Esophagus (tissue), 2 donors: ENCODE measurements at regions not wholly inside any gene's neighbourhood (a gene's known extent, or its start where the extent isn't known, plus 50 kb on each side); places are given as distances from the start of the nearest gene placed in this dataset.
A peak's percentile ranks its signal among the peaks of the same experiment; 100 is the strongest.

ENCODE experiments used
- H3K27ac ChIP-seq, 2 donors: one replicate each; pipeline ENCODE4 v1.5.1; 2013; ENCODE audit warnings: low read depth in 2 of 2, mild to moderate bottlenecking in 2 of 2, inconsistent platforms in 1 of 2, low read length in 1 of 2, moderate library complexity in 1 of 2
- H3K27me3 ChIP-seq, 2 donors: one replicate each; pipeline ENCODE4 v1.6.1; 2013; ENCODE audit warnings: low read length in 2 of 2, control low read depth in 1 of 2, mild to moderate bottlenecking in 1 of 2; ENCODE audit not compliant: insufficient read depth in 2 of 2, control insufficient read depth in 1 of 2
- H3K36me3 ChIP-seq, 2 donors: one replicate each; pipeline ENCODE4 v1.6.1; 2013; ENCODE audit warnings: low read length in 1 of 2; ENCODE audit not compliant: control insufficient read depth in 2 of 2, insufficient read depth in 2 of 2
- H3K4me1 ChIP-seq, 2 donors: one replicate each; pipeline ENCODE4 v1.6.1; 2013; ENCODE audit warnings: low read length in 1 of 2; ENCODE audit not compliant: control insufficient read depth in 2 of 2, insufficient read depth in 2 of 2
- H3K4me3 ChIP-seq, 2 donors: one replicate each; pipeline ENCODE4 v1.5.1; 2013; ENCODE audit warnings: low read length in 2 of 2, mild to moderate bottlenecking in 2 of 2, low read depth in 1 of 2, moderate library complexity in 1 of 2
- H3K9me3 ChIP-seq, 2 donors: one replicate each; pipeline ENCODE4 v1.6.1; 2013; ENCODE audit warnings: mild to moderate bottlenecking in 2 of 2, low read depth in 1 of 2, low read length in 1 of 2, moderate library complexity in 1 of 2; ENCODE audit not compliant: control insufficient read depth in 2 of 2, insufficient read depth in 1 of 2
- WGBS, 2 donors: extraction: QIAGEN DNeasy Blood & Tissue Kit; methylation state at CpG; one replicate each; pipeline ENCODE4 v1.1.7; 2013; 5-methylcytosine and 5-hydroxymethylcytosine counted together
- donor health status: healthy with polysubstance abuse.
- donor health status: Bipolar disorder and iron deficiency.

GRCh38 chr2:7721413-7721995 is 804.3 kb downstream of the RNF144A start:
- Histone ChIP-seq H3K9me3 (no peaks in the 10 kb centered on the region), H3K27me3 (no peaks in the 10 kb centered on the region), H3K4me1 (no peaks in the 10 kb centered on the region), H3K27ac (no peak overlapping the region), H3K36me3 (no peaks in the 10 kb centered on the region), H3K4me3 (no peak overlapping the region)
- WGBS, 2 donors = 88 to 93% methylated on average over 10 of the region's 10 CpGs

DNA sequence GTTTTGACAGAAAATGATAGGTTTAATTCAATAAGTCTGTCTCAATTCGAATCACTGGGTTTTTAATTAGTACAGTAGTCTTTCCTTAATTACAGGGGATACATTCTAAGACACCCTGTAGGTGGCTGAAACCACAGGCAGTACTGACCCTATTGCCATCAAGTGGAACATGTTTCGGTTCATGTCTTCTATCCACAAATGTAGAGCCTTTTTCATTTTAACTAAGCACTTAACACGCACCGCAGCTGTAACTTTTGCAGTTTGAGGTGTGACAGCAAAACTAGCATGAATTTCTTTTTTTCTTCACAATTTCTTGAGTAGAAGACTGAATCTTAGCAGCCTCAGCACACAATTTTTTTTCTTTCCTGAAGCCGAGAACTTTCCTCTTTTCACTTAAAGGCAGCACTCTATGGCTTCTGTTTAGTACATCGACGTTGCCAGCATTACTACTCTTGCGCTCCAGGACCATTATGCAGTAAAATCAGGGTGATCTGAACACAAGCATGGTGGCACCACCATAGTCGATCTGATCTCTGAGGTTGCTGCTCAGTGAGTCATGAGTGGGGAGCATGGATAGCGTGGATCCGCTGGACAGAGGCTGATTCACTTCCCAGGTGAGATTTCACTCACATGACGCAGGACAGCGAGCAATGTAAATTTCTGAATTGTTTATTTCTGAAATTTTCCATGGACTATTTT is 805.1 kb downstream of the RNF144A start:
- no peaks in the 10 kb centered on the region for H3K4me1 ChIP-seq
- H3K27ac ChIP-seq = no peak overlapping the region
- no peak overlapping the region for H3K4me3 ChIP-seq
- 91 to 93% methylated on average over 13 of the region's 13 CpGs for WGBS, 2 donors
- H3K27me3 ChIP-seq = no peaks in the 10 kb centered on the region
- H3K9me3 ChIP-seq = no peaks in the 10 kb centered on the region
- no peaks in the 10 kb centered on the region for H3K36me3 ChIP-seq

- Histone ChIP-seq H3K9me3 (no peaks in the 10 kb centered on the region), H3K27me3 (no peaks in the 10 kb centered on the region), H3K4me1 (no peaks in the 10 kb centered on the region), H3K36me3 (no peaks in the 10 kb centered on the region), H3K27ac (no peak overlapping the region), H3K4me3 (no peak overlapping the region)
- 72 to 78% methylated on average over 5 of the region's 5 CpGs for WGBS, 2 donors
These were observed 807.1 kb downstream of the RNF144A start for GRCh38 chr2:7724336-7724735.

DNA sequence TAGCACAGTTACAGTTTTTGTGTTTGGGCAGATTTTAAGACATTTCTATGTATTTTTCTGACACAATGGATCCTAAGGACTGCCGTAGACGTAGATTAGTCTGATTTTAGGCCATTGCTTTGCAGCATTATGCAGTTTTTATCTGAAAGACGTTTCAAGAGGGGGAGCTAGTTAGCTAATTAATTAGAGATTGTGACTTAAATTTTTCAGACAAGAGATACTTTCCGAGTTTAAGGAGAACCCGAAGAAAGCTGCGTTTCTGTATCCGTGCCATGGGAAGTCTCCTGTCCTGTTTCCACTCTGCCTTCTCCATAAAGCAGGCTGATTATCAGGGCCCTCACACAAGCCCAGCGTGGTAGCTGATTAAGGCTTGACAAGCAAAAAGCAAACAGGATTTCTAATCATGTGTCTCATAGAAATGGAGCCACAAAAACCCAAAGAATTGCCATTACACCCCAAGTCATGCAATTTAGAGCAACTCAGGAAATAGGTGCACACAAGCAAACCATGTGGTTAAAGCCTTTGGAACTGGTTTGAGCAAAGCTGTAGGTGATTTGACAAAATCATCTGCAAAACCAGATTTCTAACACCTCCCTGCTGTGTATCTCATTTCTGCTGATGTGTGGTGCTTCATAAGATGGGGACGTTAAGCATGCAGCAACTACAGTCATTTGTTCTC is 808.1 kb downstream of the RNF144A start:
- peak overlapping the region in 1 of 2 donors; percentile 18 for H3K27ac ChIP-seq
- WGBS, 2 donors = 28 to 35% methylated on average over 9 of the region's 9 CpGs
- no peaks in the 10 kb centered on the region for H3K27me3 ChIP-seq
- H3K4me3 ChIP-seq = no peak overlapping the region
- H3K36me3 ChIP-seq = no peaks in the 10 kb centered on the region
- H3K9me3 ChIP-seq = no peaks in the 10 kb centered on the region
- H3K4me1 ChIP-seq = no peaks in the 10 kb centered on the region

DNA sequence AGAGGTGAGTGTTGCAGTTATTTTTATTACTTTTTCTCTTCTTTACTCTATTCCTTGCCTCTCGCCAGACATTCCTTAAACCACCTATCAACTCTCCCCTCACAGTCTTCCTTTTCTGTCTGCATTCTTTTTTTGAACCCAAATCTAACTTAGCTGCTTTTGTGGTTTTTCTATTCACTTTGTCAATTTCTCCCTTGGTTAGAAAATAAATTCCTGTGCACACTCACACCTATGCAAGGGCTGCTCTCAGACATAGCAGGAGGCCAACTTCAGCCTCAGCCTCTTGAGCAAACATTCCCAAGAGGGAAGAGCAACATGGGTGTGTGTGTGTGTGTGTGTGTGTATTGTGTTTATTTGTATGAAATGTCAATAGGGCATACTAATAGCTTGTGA is 808.6 kb downstream of the RNF144A start:
- Histone ChIP-seq H3K4me1 (no peaks in the 10 kb centered on the region), H3K36me3 (no peaks in the 10 kb centered on the region), H3K9me3 (no peaks in the 10 kb centered on the region), H3K27ac (no peak overlapping the region), H3K27me3 (no peaks in the 10 kb centered on the region), H3K4me3 (no peak overlapping the region)
- WGBS, 2 donors = 81 to 95% methylated on average over 1 of the region's 1 CpG

DNA sequence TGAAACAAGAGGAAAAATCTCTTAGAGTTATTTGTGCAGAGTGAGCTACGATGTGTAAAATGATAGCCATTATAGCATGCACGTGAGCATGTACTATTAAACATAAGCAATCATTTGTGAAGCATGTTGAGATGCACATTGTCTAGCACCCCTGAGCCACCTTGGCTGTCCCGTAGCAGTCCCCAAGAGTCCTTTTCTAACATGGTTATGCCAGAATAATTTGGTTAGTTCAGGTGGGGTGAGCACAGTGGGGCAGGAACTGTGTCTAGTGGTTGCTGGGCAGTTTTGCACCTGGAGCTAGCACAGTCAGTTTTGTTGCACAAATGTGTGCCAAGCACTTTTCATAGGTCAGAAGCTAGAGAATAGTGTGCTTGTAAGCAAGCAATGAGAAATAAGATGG is 809.8 kb downstream of the RNF144A start:
- no peaks in the 10 kb centered on the region for H3K36me3 ChIP-seq
- 86 to 87% methylated on average over 3 of the region's 3 CpGs for WGBS, 2 donors
- no peaks in the 10 kb centered on the region for H3K4me1 ChIP-seq
- no peaks in the 10 kb centered on the region for H3K27me3 ChIP-seq
- no peak overlapping the region for H3K4me3 ChIP-seq
- no peak overlapping the region for H3K27ac ChIP-seq
- no peaks in the 10 kb centered on the region for H3K9me3 ChIP-seq

- H3K9me3 ChIP-seq = no peaks in the 10 kb centered on the region
- H3K27ac ChIP-seq = no peak overlapping the region
- WGBS, 2 donors = 91 to 94% methylated on average over 8 of the region's 8 CpGs
- H3K36me3 ChIP-seq = no peaks in the 10 kb centered on the region
- peak overlapping the region; percentile 14 to 27 for H3K4me3 ChIP-seq
- H3K27me3 ChIP-seq = no peaks in the 10 kb centered on the region
- H3K4me1 ChIP-seq = no peaks in the 10 kb centered on the region
These were observed 811.2 kb downstream of the RNF144A start for GRCh38 chr2:7728388-7728787.

DNA sequence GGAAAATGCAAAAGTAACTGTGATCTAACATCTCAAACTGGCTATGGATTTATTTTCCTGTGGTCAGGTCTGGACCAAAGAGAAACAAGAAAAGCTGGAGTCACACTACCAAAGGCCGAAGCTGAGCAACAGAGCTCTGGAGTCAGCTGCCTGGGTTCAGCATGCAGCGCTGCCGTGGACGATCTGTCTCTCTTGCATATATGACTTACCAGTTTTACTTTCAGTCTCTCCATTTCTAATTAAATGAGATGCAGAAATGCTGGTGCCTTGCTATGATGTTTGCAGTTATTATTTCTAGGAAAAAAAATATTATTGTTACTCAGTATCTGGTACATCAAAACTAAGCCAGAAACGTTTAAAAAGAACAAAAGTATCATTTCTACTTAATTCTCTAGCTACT is 813.2 kb downstream of the RNF144A start:
- H3K36me3 ChIP-seq = no peaks in the 10 kb centered on the region
- H3K4me3 ChIP-seq = no peak overlapping the region
- H3K27me3 ChIP-seq = no peaks in the 10 kb centered on the region
- 71 to 75% methylated on average over 5 of the region's 5 CpGs for WGBS, 2 donors
- H3K9me3 ChIP-seq = no peaks in the 10 kb centered on the region
- H3K27ac ChIP-seq = no peak overlapping the region
- H3K4me1 ChIP-seq = no peaks in the 10 kb centered on the region

- no peaks in the 10 kb centered on the region for H3K27me3 ChIP-seq
These were observed 813.8 kb downstream of the RNF144A start for GRCh38 chr2:7730990-7731389.

DNA sequence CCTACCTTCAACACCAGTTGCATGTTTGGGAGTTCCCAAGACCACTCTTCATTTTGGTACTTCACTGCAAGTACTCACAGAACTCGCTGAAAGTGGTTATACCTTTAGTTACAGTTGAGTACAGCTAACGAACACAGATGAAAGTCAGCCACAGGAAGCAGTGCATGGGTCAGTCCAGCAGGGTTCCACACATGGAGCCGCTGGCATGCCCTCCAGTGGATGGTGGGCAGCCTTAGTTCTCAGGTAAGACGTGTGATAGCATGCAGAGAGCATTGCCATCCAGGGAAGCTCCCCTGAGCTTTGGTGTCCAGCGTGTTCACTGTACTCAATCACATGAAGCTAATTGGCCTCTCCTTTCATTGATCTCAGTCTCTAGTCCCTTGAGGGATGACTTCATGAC is 815.3 kb downstream of the RNF144A start:
- Histone ChIP-seq H3K36me3 (no peaks in the 10 kb centered on the region), H3K27ac (no peak overlapping the region), H3K9me3 (no peaks in the 10 kb centered on the region), H3K4me1 (no peaks in the 10 kb centered on the region), H3K27me3 (no peaks in the 10 kb centered on the region), H3K4me3 (no peak overlapping the region)
- WGBS, 2 donors = 87 to 92% methylated on average over 5 of the region's 5 CpGs

More at GRCh38 chr2:7730990-7731389, 813.8 kb downstream of the RNF144A start:
- no peaks in the 10 kb centered on the region for H3K9me3 ChIP-seq
- H3K4me3 ChIP-seq = no peak overlapping the region
- no peak overlapping the region for H3K27ac ChIP-seq
- WGBS, 2 donors = 71 to 75% methylated on average over 4 of the region's 4 CpGs
- H3K36me3 ChIP-seq = no peaks in the 10 kb centered on the region
- no peaks in the 10 kb centered on the region for H3K4me1 ChIP-seq
